ENCODE measurements at regions not wholly inside any gene's neighbourhood (a gene's known extent, or its start where the extent isn't known, plus 50 kb on each side); places are given as distances from the start of the nearest gene placed in this dataset.

GRCh38 chr10:28783087-28783486, 105.8 kb downstream of the BAMBI start:
- DNase-seq (ENCODE audit: low read depth): no peak

GRCh38 chr10:28785018-28785417, 107.7 kb downstream of the BAMBI start:
- DNase-seq (ENCODE audit: low read depth): no peak

- DNase-seq (ENCODE audit: low read depth): no peak
Observed at GRCh38 chr10:28788252-28788651, 110.9 kb downstream of the BAMBI start.

GRCh38 chr10:28788762-28789161, 111.4 kb downstream of the BAMBI start:
- no peak for DNase-seq (ENCODE audit: low read depth)

- no peak for DNase-seq (ENCODE audit: low read depth)
Observed at GRCh38 chr10:28790146-28790545, 112.8 kb downstream of the BAMBI start.

GRCh38 chr10:28793482-28793881, 116.2 kb downstream of the BAMBI start:
- no peak for DNase-seq (ENCODE audit: low read depth)

- DNase-seq (ENCODE audit: low read depth): no peak
Observed at GRCh38 chr10:28794986-28795385, 117.7 kb downstream of the BAMBI start.

GRCh38 chr10:28796606-28797512, 119.5 kb downstream of the BAMBI start:
- DNase-seq (ENCODE audit: low read depth): peak; percentile 27

- no peak for DNase-seq (ENCODE audit: low read depth)
Observed at GRCh38 chr10:28797904-28798371, 120.6 kb downstream of the BAMBI start.

- no peak for DNase-seq (ENCODE audit: low read depth)
Observed at GRCh38 chr10:28798428-28798955, 121.2 kb downstream of the BAMBI start.

- DNase-seq (ENCODE audit: low read depth): no peak
Observed at GRCh38 chr10:28798964-28799363, 121.6 kb downstream of the BAMBI start.

GRCh38 chr10:28800144-28800543, 122.8 kb downstream of the BAMBI start:
- DNase-seq (ENCODE audit: low read depth): no peak

GRCh38 chr10:28801247-28801646, 123.9 kb downstream of the BAMBI start:
- DNase-seq (ENCODE audit: low read depth): no peak

- no peak for DNase-seq (ENCODE audit: low read depth)
Observed at GRCh38 chr10:28801869-28802268, 124.5 kb downstream of the BAMBI start.

GRCh38 chr10:28805390-28805789, 128.1 kb downstream of the BAMBI start:
- DNase-seq (ENCODE audit: low read depth): no peak

- DNase-seq (ENCODE audit: low read depth): no peak
Observed at GRCh38 chr10:28806488-28806941, 129.2 kb downstream of the BAMBI start.

GRCh38 chr10:28806951-28807759, 129.8 kb downstream of the BAMBI start:
- DNase-seq (ENCODE audit: low read depth): no peak

GRCh38 chr10:28807760-28808613, 130.7 kb downstream of the BAMBI start:
- no peak for DNase-seq (ENCODE audit: low read depth)

- no peak for DNase-seq (ENCODE audit: low read depth)
Observed at GRCh38 chr10:28808693-28809092, 131.4 kb downstream of the BAMBI start.

- DNase-seq (ENCODE audit: low read depth): peak; percentile 23
Observed at GRCh38 chr10:28810057-28810870, 132.9 kb downstream of the BAMBI start.
